Chondrocyte (in vitro differentiated cells): ENCODE measurements at regions not wholly inside any gene's neighbourhood (a gene's known extent, or its start where the extent isn't known, plus 50 kb on each side); places are given as distances from the start of the nearest gene placed in this dataset.
A peak's percentile ranks its signal among the peaks of the same experiment; 100 is the strongest.

Experiments
- DNase-seq: peaks from one replicate; pipeline ENCODE4 v3.0.0; 2021; ENCODE audit warnings: mixed read lengths, low spot score
- H3K27ac Mint-ChIP-seq: one replicate; pipeline ENCODE4 v1.8.0; 2021; ENCODE audit warnings: mild to moderate bottlenecking, moderate library complexity, mixed read lengths; ENCODE audit not compliant: unreplicated experiment
- H3K27me3 Mint-ChIP-seq: 2 replicates; pipeline ENCODE4 v1.8.0; 2021; ENCODE audit warnings: low read depth, mixed read lengths
- H3K36me3 Mint-ChIP-seq: 2 replicates; pipeline ENCODE4 v1.8.0; 2021; ENCODE audit warnings: low read depth, mixed read lengths
- H3K4me1 Mint-ChIP-seq: 2 replicates; pipeline ENCODE4 v1.8.0; 2021; ENCODE audit warnings: low read depth, mild to moderate bottlenecking, mixed read lengths
- H3K4me3 Mint-ChIP-seq: one replicate; pipeline ENCODE4 v1.8.0; 2021; ENCODE audit warnings: mild to moderate bottlenecking, moderate library complexity, mixed read lengths; ENCODE audit not compliant: unreplicated experiment
- H3K9me3 Mint-ChIP-seq: 2 replicates; pipeline ENCODE4 v1.8.0; 2021; ENCODE audit warnings: low read depth, mixed read lengths
- CTCF ChIP-seq: fragments of 200-600 bp; sonication (generic); IDR thresholded peaks from 2 replicates; pipeline ENCODE4 v1.5.0; 2021; ENCODE audit warnings: antibody characterized with exemption, mild to moderate bottlenecking, moderate library complexity

DNA sequence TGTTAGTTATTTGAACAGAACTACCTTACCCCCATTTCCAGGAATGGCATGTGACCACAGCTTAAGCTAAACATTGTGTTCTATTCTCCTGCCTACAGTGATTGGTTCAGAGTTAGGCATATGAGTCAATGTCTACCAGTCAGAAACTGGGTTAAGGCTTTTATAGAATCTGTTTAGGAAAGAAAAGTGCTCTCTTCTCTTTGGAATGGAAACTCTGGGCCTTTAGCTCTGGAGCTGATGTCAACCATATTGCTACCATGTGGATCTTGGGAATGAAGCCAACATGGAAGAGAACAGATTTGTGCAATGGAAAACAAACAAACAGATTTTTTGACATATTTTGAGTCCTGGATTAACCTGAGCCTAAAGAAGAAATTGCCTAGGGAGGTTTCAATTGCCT is 488.9 kb upstream of the TNC start:
- no peak for TF ChIP-seq CTCF
- Mint-ChIP-seq H3K27me3 (no peaks in the 10 kb centered on the region), H3K9me3 (peaks cover 3% of the 10 kb centered on the region), H3K36me3 (no peaks in the 10 kb centered on the region), H3K4me1 (peaks cover 14% of the 10 kb centered on the region), H3K4me3 (no peak overlapping the region), H3K27ac (no peak overlapping the region)
- DNase-seq = no peak

DNA sequence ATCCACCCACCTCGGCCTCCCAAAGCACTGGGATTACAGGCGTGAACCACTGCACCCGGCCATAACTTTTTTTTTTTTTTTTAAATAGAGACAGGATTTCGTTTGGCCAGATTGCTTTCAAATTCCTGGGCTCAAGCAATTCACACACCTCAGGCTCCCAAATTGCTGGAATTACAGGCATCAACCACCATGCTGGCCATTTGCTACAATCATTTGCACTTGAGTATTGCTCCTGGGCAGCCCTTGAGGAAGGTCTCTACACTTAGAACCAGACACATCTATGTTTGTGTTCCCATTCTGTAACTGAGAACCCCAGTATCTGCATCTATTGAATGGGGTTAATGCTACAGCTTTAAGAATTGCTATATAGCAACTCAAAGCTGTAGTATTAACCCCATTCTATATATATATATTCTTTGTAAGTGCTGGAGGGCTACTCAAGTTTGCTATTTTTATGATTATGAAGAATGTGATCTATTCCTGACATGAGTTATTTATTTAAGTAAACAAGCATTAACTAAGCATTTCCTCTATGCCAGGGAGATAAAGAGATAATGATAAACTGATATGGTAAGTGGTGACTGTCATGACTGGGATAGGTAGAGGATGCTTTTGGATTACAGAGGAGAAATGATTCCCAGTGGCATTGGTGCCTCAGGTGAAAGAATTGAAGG is 496.5 kb upstream of the TNC start:
- peak overlapping the region; percentile 95 for H3K27ac Mint-ChIP-seq
- no peak overlapping the region for H3K4me3 Mint-ChIP-seq
- peaks cover 1% of the 10 kb centered on the region for H3K36me3 Mint-ChIP-seq
- no peak for TF ChIP-seq CTCF
- H3K27me3 Mint-ChIP-seq = no peaks in the 10 kb centered on the region
- H3K9me3 Mint-ChIP-seq = no peaks in the 10 kb centered on the region
- DNase-seq = no peak
- H3K4me1 Mint-ChIP-seq = peaks cover 35% of the 10 kb centered on the region

GRCh38 chr9:115615000-115615401 is 497.0 kb upstream of the TNC start:
- peaks cover 35% of the 10 kb centered on the region for H3K4me1 Mint-ChIP-seq
- H3K4me3 Mint-ChIP-seq = no peak overlapping the region
- DNase-seq = no peak
- no peak for TF ChIP-seq CTCF
- H3K27me3 Mint-ChIP-seq = no peaks in the 10 kb centered on the region
- peak overlapping the region; percentile 95 for H3K27ac Mint-ChIP-seq
- H3K36me3 Mint-ChIP-seq = peaks cover 2% of the 10 kb centered on the region
- peaks cover under 1% of the 10 kb centered on the region for H3K9me3 Mint-ChIP-seq

DNA sequence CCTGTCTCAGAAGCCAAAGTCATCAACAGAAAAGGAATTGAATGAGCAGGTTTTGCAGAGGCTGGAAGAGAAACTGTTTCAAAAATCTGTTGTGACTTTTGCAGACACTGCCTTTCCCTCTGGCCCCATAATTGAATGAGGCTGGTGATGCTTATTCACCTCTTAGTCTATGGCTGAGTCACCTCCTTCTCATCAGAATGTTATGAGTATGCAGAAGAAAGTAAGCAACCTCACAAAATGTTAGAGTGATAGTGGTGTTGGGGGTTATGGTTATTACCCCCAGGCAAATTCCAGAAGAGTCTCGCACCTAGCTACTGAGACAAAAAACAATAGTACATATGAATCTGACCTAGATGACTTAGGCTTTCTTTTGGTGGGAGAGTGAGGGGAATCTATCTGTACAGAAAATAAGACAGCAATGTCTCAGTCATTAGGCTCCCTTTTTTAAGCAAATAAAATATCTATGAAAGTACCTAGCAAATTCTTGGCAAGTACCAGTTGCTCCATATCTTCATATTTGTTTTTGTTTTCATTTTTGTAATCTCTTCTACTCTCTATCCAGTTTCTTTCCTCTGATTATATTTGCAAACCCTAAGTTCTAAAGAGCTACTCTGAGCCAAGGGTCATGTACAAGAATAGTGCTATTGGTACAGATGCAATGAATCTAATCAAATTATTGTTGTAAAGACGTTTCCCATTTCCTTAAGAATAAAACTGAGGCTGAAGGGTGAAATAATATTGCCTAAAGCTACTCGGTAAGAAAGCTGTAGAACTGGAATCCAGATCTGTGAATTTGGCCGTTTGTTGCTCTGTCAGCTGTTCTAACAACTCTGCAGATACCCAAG is 498.1 kb upstream of the TNC start:
- Mint-ChIP-seq H3K9me3 (peaks cover 10% of the 10 kb centered on the region), H3K36me3 (peaks cover 7% of the 10 kb centered on the region), H3K27ac (peak overlapping the region; percentile 95), H3K4me1 (peaks cover 34% of the 10 kb centered on the region), H3K4me3 (no peak overlapping the region), H3K27me3 (no peaks in the 10 kb centered on the region)
- no peak for TF ChIP-seq CTCF
- DNase-seq = no peak

- Mint-ChIP-seq H3K36me3 (peaks cover 9% of the 10 kb centered on the region), H3K4me1 (peaks cover 27% of the 10 kb centered on the region), H3K27ac (no peak overlapping the region), H3K9me3 (peaks cover 12% of the 10 kb centered on the region), H3K4me3 (no peak overlapping the region), H3K27me3 (no peaks in the 10 kb centered on the region)
- no peak for DNase-seq
- TF ChIP-seq CTCF = no peak
Measured at GRCh38 chr9:115616666-115617239, 498.8 kb upstream of the TNC start.
